Stomach (tissue), 8 donors: ENCODE measurements at regions not wholly inside any gene's neighbourhood (a gene's known extent, or its start where the extent isn't known, plus 50 kb on each side); places are given as distances from the start of the nearest gene placed in this dataset.

Experiments used
- DNase-seq, 2 donors: peaks; one replicate each; pipeline versions ENCODE4 v3.0.0 to v3.0.0-alpha.2; 2013 to 2019
- H3K27ac ChIP-seq, 5 donors: fragments of 200-600 bp in 4 of 5; sonication (generic) in 4 of 5; one replicate each; pipeline ENCODE4 v1.5.1; 2013 to 2019; ENCODE audit warnings: mild to moderate bottlenecking in 1 of 5, moderate library complexity in 1 of 5
- H3K27me3 ChIP-seq, 3 donors: fragments of 200-600 bp; sonication (generic); one replicate each; pipeline ENCODE4 v1.5.1; 2017 to 2019; ENCODE audit warnings: mixed run types in 1 of 3
- H3K36me3 ChIP-seq, 4 donors: fragments of 200-600 bp; sonication (generic); 1 replicate in 3 of 4; 2 replicates in 1 of 4; pipeline ENCODE4 v1.5.1; 2016 to 2019
- H3K4me1 ChIP-seq, 4 donors: fragments of 200-600 bp; sonication (generic); one replicate each; pipeline ENCODE4 v1.5.1; 2016 to 2019
- H3K4me3 ChIP-seq, 4 donors: fragments of 200-600 bp; sonication (generic) in 3 of 4; one replicate each; pipeline ENCODE4 v1.5.1; 2016 to 2019; ENCODE audit warnings: mild to moderate bottlenecking in 1 of 4
- H3K9me3 ChIP-seq, 4 donors: fragments of 200-600 bp; sonication (generic); one replicate each; pipeline ENCODE4 v1.5.1; 2016 to 2019
- CTCF ChIP-seq, 7 experiments: fragments of 450-650 bp in 4 of 7; fragments of 200-600 bp in 3 of 7; sonication (generic) in 3 of 7; IDR thresholded peaks; one replicate each; pipeline ENCODE4 v1.5.1; 2016 to 2019; ENCODE audit warnings: antibody characterized with exemption in 7 of 7, control low read depth in 2 of 7, mild to moderate bottlenecking in 1 of 7
- EP300 ChIP-seq: sonication (generic); formaldehyde crosslinking; IDR thresholded peaks from one replicate; pipeline ENCODE4 v1.6.1; 2017; ENCODE audit warnings: antibody characterized with exemption
- POLR2A ChIP-seq, 4 donors: fragments of 450-650 bp; IDR thresholded peaks; one replicate each; pipeline ENCODE4 v1.6.1; 2016; ENCODE audit warnings: antibody characterized with exemption in 4 of 4, control low read depth in 2 of 4, mild to moderate bottlenecking in 1 of 4, moderate library complexity in 1 of 4
- POLR2AphosphoS5 ChIP-seq, 3 donors: sonication (generic); formaldehyde crosslinking; IDR thresholded peaks; one replicate each; pipeline ENCODE4 v1.6.1; 2016; ENCODE audit warnings: antibody characterized with exemption in 3 of 3
- WGBS, 5 donors: extraction: QIAGEN DNeasy Blood & Tissue Kit in 3 of 5; methylation state at CpG; one replicate each; pipeline versions ENCODE4 v1.1.5 to v1.1.7; 2013 to 2018; 5-methylcytosine and 5-hydroxymethylcytosine counted together
- intact Hi-C: fragments of 100-400 bp; cut with DNase I; formaldehyde crosslinking; loops from one replicate; pipeline ENCODE4 v1.15.1; 2023; ENCODE audit warnings: low total_unique reads
- donor health status: healthy with polysubstance abuse.
- donor health status: Bipolar disorder and iron deficiency.
- donor health status: healthy.

- Histone ChIP-seq H3K27me3 (no peaks in the 10 kb centered on the region), H3K36me3 (no peaks in the 10 kb centered on the region), H3K9me3 (no peaks in the 10 kb centered on the region), H3K4me1 (no peaks in the 10 kb centered on the region), H3K4me3 (no peak overlapping the region), H3K27ac (no peak overlapping the region)
- no peak for TF ChIP-seq POLR2AphosphoS5 (IDR thresholded peaks at IDR 0.05)
- TF ChIP-seq EP300 = no peak
- no peak for TF ChIP-seq POLR2A (IDR thresholded peaks at IDR 0.05)
- no peak for TF ChIP-seq CTCF (IDR thresholded peaks at IDR 0.05)
- intact Hi-C loops = no loop called here
- 55 to 78% (median 63%) methylated on average over 2 of the region's 2 CpGs for WGBS, 5 donors
- DNase-seq = no peak
These were observed 428.9 kb upstream of the NETO1 start for GRCh38 chr18:73296686-73297085.

GRCh38 chr18:73292156-73292555 lies 424.4 kb upstream of the NETO1 start:
- no peak for DNase-seq
- Histone ChIP-seq H3K27ac (no peak overlapping the region), H3K4me1 (no peaks in the 10 kb centered on the region), H3K9me3 (no peaks in the 10 kb centered on the region), H3K27me3 (no peaks in the 10 kb centered on the region), H3K36me3 (no peaks in the 10 kb centered on the region), H3K4me3 (no peak overlapping the region)
- intact Hi-C loops = no loop called here
- 71 to 78% (median 77%) methylated on average over 4 of the region's 4 CpGs for WGBS, 5 donors
- TF ChIP-seq EP300 (no peak), POLR2AphosphoS5 (IDR thresholded peaks at IDR 0.05) (no peak), CTCF (IDR thresholded peaks at IDR 0.05) (no peak), POLR2A (IDR thresholded peaks at IDR 0.05) (no peak)

- no peak for DNase-seq
- TF ChIP-seq EP300 (no peak), POLR2AphosphoS5 (IDR thresholded peaks at IDR 0.05) (no peak), POLR2A (IDR thresholded peaks at IDR 0.05) (no peak), CTCF (IDR thresholded peaks at IDR 0.05) (no peak)
- H3K27me3 ChIP-seq = no peaks in the 10 kb centered on the region
- H3K4me3 ChIP-seq = no peak overlapping the region
- no peak overlapping the region for H3K27ac ChIP-seq
- H3K36me3 ChIP-seq = no peaks in the 10 kb centered on the region
- H3K4me1 ChIP-seq = no peaks in the 10 kb centered on the region
- WGBS, 5 donors = 58 to 80% (median 68%) methylated on average over 3 of the region's 3 CpGs
- intact Hi-C loops = no loop called here
- H3K9me3 ChIP-seq = peaks cover 0 to 3% (median 0%) of the 10 kb centered on the region in 4 donors
These were observed 421.0 kb upstream of the NETO1 start for GRCh38 chr18:73288813-73289212.

GRCh38 chr18:73286584-73286983 lies 418.8 kb upstream of the NETO1 start:
- Histone ChIP-seq H3K4me1 (no peaks in the 10 kb centered on the region), H3K27me3 (no peaks in the 10 kb centered on the region), H3K4me3 (no peak overlapping the region), H3K36me3 (no peaks in the 10 kb centered on the region), H3K9me3 (peaks cover 0 to 6% (median 0%) of the 10 kb centered on the region in 4 donors), H3K27ac (no peak overlapping the region)
- TF ChIP-seq POLR2A (IDR thresholded peaks at IDR 0.05) (no peak), POLR2AphosphoS5 (IDR thresholded peaks at IDR 0.05) (no peak), CTCF (IDR thresholded peaks at IDR 0.05) (no peak), EP300 (no peak)
- DNase-seq = no peak
- intact Hi-C loops = no loop called here
- 87 to 93% (median 91%) methylated on average over 5 of the region's 5 CpGs for WGBS, 5 donors
